ENCODE measurements at regions not wholly inside any gene's neighbourhood (a gene's known extent, or its start where the extent isn't known, plus 50 kb on each side); places are given as distances from the start of the nearest gene placed in this dataset.

DNA sequence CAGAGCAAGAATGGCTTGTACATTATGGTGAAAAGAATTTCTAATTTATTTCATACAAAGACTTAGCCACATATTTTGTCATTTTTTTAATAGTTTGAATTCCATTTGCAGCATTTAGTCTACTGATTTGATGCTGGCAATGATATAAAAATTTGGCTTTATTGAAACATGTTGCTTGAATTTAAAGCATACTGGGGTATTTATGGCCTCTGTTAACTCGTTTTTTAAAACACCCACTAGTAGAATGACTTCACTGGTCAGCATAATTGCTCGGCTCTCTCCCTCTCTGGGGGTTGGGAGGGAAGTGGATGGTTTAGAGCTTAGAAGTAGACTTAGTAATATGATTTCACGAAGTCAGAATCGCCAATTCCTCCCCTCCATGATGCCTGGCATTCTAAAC is 354.9 kb upstream of the HTR2A start:
- no peak for DNase-seq (ENCODE audit: low spot score)

DNA sequence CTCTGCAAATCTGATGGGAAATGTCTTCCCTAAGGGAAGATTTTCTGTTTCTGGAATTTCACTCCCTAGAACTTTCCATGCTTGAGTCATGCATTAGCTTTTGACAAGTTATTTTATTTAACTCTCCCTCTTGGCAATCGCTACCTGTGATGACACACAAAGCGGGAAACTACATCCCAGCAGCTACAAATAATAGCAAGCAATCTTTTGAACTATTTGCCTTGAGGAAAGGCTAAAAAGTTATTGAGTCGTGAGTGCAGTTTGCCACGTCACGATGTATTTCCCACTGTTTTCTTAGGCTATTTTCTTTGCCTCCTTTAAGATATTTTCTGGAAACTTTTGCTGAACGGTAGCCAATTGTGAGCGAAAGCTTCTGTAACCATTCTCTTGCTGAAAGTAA is 353.3 kb upstream of the HTR2A start:
- DNase-seq (ENCODE audit: low spot score) = no peak

DNA sequence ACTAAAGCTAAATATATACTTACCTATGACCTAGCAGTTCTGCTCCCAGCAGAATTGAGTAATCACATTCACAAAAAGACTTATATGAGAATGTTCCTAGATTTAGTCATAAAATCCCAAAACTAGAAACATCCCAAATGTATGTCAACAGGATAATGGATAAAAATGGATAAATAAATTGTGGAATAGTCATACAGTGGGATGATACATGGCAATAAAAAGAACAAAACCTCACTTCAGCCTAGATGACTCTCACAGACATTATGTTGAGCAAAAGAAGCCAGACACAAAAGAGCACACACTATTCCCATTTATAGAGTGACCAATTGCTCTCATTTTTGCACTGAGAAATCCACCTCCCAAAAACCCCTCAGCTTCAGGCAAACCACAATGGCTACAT is 352.4 kb upstream of the HTR2A start:
- DNase-seq (ENCODE audit: low spot score) = no peak

DNA sequence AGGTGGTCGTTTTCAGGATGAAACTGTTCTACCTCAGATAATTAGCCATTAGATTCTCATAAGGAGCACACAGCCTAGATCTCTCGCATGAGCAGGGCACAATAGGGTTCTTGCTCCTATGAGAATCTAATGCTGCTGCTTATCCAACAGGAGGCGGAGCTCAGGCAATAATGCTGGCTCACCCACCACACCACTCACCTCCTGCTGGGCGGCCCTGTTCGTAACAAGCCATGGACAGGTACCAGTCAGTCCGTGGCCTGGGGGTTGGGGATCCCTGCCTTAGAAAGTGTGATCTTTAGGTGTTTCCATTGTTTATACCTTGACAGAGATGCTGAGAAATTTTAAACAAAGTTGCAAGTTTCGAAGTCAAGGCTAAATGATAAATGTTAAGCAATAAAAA is 344.6 kb upstream of the HTR2A start:
- DNase-seq (ENCODE audit: low spot score) = no peak

DNA sequence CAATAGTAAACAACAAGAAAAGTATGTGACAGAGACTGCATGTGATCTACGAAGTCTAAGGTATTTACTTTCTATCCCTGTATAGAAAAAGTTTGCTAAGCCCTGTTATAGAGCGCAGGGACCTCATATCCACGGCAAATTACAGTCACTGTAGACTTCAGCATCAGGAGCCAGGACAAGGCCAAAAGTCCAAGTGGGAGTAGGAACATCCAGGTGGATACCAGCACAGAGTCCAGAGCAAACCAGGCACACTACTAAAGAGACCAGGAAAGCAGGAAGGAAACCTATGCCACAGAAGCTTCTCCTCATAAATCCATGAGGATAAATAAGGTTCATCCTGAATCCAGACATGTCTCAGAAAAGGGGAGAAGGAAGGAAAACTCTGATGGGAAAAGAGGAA is 342.2 kb upstream of the HTR2A start:
- no peak for DNase-seq (ENCODE audit: low spot score)

DNA sequence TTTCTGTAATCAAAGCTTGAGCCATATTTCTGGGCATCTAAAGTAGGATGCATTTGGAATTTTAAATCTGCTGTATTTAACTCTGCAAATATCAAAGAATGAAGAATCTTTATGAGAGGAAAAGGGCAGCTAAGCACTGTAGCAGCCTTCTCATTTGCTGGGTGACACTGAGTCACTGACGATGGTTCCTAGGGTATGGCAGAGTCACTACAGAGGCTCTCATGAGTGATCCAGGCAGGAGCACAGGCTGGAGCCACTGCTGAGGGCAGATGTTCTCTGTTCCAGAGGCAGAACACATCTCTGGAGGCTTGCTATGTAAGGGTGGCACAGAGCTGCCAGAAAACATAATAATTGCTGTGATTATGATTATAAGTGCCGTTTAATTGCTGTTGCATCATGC is 340.7 kb upstream of the HTR2A start:
- no peak for DNase-seq (ENCODE audit: low spot score)

DNA sequence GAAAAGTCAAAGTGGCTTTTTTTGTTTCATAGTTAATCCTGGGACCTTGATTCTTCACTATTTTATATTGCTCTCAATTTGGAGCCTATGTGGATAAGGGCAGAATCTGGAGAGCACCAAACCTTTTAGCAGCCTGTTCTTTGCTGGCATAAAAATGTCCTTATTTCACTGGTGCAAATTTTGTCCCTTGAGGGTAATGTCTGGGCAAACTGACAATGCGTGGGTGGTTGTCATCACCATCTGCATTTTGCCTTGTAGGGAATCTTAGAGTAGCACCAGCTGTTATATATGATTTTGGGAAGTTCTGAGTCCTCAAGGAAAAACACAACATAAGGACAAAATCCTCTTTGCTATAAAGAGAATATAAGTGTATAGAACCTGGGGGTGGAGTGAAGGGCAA is 336.9 kb upstream of the HTR2A start:
- DNase-seq (ENCODE audit: low spot score) = no peak

DNA sequence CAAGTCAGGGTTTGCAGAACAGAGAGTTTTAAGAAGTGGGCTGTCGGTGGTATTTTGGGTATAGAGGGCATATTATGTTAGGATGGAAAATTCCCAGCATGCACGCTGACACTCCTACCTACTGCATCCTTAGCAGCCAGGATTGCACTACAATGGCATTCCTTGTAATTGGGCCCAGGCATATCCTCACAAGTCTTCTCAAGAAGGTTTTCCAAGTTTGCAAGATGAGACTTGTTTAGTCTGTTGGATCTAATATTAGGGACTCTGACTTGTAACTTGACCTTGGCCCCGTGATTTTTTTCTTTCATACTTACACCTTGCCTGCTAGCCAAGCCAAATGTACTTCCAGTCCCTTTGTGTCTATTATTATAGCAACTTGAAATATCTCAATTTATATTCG is 335.7 kb upstream of the HTR2A start:
- no peak for DNase-seq (ENCODE audit: low spot score)

DNA sequence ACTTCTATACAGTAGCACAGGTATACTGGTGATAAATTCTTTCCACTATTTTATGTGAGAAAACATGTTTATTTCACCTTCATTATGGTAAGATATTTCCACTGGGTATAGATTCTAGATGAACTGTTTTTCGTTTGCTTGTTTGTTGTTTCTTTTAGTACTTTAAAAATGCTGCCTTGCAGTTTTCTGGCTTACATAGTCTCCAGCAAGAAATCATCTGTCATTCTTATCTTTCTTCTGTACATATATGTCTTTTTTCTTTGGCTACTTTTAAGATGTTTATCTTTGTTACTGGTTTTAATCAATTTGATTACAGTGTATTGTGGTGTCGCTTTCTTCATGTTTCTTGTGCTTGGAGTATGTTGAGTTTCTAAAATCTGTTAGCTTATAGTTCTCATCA is 333.3 kb upstream of the HTR2A start:
- DNase-seq (ENCODE audit: low spot score) = no peak

DNA sequence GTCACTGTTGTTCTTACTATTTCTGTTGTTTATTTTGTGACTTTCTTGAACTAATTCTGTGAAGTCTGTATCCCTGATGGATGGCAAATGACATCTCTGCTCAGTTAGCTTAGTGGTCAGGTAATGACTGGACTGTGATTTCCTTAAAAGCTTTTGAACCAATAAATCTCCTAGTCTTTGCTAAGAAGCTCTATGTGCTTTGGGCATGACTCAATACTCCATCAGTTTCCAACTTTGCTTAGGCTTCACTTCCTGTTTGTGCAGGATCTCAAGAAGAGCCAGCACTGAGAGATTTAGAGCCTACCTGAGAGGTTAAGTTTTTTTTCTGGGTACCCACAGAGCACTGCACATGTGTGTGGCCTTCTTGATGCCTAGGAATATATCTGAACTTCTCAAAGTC is 329.7 kb upstream of the HTR2A start:
- DNase-seq (ENCODE audit: low spot score) = no peak

DNA sequence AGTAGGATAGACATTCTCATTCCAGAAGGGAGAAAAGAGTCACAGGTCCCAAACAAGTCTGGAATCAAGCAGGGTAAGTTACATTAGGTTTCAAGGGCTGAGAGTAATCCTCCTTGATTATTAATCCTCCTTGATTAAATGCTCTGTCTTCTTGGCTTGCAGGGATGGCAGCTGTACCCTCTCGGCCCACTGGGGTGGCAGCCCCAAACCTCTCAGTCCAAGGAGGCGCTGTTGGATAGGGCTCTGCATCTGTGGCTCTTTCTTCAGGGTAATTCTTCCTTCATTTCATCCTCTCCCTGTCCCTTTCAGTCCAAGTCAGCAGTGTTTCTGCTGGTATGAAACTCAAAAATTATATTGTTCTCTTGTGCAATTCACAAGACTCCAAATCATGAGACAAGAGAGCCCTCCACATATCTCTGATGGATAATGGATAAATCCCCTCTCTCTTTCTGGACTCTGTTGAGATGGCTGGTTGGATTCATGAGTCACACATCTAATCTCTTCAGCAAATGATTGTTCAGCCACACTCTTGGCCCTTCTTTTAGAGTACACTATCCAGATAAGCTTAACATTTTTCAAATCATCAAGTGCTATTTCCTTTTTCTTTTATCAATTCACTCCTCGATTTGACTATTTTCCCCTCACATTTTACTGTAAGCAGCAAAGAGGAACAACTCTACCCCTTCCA is 323.7 kb upstream of the HTR2A start:
- DNase-seq (ENCODE audit: low spot score) = no peak

DNA sequence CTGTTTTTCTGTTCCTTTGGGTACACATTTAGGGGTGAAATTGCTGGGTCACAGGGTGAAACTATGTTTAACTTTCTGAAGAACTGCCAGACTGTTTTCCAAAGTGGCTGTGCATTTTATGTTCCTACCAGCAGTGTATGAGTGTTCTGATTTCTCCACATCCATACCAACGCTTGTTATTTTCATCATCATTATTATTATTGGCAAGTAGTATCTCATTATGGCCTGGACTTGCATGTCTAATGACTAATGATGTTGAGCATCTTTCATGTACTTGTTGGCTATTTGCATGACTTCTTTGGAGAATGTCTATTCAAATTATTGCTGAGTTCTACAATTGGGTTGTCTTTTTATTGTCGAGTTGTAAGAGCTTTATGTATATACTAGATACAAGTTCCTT is 321.8 kb upstream of the HTR2A start:
- DNase-seq (ENCODE audit: low spot score) = no peak

DNA sequence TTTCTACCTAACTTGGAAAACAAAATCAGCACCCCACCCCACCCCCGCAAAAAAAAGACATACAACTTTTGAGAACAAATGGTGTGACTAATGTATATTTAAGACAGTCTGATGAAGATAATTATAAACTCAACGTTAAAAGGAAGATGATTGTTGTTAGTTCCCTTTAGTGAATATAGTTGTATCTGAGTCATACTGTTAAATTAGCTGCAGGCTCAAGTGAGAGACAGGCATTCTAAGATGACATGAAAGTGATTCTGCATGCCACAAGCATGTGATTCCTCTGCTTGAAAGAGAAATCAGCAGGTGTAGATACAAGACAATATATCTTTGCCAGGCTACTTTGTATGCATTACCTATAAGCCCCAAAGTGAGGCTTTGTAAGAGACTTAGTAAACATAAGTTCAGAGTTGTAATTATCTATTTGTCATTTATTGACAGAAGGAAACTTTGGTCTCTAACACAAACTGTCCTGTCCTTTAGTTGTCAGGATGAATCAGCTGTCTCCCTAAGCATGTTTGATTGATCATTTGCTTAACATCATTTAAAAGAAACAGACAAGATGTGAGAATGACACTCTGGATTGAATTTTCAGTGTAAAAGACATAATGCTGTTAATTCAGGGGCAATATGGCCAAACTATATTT is 319.4 kb upstream of the HTR2A start:
- no peak for DNase-seq (ENCODE audit: low spot score)

DNA sequence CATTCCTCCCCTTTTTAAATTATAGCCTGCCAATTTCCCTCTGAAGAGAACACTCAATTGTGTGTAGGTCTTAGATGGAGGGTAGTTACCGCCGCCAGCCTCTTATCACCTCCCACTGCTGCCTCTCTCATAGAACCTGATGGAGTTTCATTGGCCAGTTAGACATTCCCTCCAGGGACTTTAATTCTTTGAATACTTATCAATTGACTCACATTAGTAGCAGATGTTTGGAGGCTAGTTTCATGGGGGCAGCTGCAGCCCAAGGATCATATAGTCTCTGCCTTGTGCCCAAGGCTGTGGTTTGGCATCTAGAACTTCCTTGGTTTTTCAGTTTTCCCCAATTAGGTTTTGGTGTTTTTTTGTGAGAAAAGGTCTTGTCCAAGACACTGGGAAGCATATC is 318.9 kb upstream of the HTR2A start:
- DNase-seq (ENCODE audit: low spot score) = no peak

DNA sequence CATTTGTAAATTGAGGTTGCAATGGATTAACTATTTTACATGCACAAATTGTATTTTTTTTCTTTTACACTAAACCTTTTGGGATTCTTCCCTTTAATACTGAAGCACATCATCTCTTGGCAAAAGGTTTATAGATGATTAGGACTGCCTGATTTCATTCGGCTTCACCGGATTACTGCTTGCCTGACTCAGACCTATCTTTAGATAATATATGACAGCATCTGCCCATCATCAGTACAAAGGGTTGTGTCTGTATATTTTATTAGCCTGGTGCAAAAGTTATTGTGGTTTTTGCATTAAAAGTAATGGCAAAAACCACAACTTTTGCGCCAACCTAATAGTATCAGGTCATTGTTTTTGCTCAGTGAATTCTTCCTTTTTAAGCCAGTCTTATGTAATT is 316.2 kb upstream of the HTR2A start:
- DNase-seq (ENCODE audit: low spot score) = no peak

DNA sequence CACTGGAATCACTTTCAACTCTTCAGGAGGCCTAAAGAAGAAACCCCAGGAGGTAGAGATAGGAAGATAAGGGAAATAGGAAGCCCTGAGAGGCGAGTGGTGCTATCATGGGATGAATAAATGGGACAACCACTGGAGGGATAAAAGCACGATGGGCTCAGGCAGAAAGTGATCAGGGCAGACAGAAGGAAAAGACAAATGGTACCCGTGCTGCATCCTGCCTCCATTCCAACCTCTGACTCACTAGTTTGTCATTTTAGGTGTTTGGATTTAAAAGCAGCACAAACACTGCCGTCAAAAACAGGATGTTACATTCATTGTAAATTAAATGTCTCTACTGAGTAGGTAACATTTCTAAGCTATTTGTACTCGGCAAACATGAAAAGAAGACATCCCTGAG is 314.3 kb upstream of the HTR2A start:
- no peak for DNase-seq (ENCODE audit: low spot score)

DNA sequence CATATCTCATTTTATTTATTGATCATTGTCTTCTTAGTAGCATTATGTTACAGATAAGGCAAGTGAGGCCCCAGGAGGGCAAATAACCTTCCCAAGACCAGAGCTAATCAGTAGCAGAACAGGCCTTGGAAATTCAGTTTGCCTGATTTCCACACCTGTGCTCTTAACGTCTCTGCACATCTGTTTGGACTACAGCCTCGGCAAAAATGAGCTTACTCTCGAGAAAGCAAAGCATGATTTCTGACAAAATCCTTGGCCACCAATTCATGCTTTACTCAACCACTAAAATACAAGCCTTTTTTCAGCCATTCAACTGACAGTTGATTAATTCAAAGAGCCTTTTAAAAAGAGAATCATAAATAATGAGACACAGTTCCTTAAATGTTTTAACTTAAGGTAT is 309.3 kb upstream of the HTR2A start:
- DNase-seq (ENCODE audit: low spot score) = no peak

DNA sequence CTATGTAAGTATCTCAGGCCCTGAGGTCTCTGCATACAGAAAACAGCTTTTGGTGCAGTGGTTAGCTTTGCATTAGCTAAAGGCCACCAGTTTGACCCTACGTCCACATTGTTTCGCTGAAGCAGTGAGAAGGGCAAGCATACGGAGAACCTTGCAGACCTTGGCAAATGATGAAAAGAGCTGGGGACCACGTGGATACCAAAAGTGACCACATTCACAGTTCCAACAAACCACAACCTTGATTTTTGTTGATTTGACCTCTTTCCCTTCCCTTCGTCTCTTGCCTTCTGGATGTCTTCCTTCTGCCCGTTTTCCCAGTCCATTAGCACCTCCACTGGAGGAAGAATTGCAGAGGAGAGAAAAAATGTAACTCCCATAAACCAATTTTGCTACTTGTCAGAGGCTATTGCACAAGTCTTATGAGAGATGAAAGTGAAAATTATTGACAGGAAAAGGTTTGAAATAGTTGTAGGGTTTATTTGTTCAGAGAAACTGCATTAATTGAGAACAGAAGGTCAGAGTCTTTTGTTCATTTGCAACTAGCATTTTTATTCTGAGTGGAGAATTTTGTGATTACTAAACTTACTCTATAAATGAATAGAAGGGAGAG is 293.9 kb upstream of the HTR2A start:
- DNase-seq (ENCODE audit: low spot score) = no peak

DNA sequence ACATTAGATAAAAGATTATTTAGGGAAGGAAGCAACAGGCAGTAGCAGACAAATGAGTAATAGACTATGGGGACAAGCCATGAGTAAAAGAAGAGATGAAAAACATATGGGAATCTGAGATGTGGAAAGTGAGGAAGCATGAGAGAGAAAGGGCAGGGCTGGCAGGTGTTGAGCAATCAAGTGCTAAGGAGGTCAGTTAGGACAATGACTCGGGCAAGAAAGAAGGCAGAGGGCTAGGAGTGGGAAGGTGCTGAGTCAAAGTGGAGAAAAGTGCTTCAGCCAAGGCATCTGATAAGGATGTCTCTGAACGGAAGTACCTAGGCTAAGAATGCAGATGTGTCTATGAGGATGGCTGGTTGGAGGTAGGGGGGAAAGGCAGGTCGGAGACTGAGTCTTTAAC is 291.9 kb upstream of the HTR2A start:
- no peak for DNase-seq (ENCODE audit: low spot score)

DNA sequence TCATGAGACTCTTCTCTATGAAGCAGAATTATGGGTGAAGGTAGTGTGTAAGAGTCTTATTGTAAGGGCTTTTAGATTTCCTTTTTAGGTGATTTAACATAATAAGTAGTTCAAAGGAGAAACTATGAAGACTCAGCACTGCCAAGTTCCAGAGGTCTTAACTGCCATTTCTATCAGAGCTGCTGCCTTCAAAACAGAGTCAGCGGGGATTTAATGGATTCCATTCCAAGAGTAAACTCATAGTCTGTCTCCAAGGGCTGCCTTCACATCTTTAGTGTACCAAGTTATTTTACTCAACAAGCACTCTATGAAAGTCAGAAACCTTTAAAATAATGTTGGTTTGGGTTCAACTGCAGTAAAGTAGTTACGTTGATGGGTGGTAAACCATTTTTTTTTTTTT is 289.6 kb upstream of the HTR2A start:
- DNase-seq (ENCODE audit: low spot score) = no peak

DNA sequence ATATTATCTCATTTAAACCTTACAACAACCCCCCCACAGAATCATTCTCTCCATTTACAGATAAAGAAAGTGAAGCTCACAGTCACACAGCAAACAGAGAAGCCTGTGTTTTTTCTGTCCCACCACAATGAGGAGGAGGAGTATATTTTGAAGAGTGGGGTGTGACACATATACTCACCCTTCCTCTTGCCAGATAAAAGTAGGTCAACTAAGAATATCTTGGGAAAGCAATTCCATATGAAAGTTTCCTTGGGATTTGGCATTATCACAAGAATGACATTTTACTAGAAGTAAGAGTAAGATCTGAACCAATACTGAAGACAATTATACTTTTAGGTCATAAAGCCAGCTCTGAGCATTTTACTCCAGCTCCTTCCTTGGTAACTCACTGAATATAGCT is 287.5 kb upstream of the HTR2A start:
- DNase-seq (ENCODE audit: low spot score) = no peak

DNA sequence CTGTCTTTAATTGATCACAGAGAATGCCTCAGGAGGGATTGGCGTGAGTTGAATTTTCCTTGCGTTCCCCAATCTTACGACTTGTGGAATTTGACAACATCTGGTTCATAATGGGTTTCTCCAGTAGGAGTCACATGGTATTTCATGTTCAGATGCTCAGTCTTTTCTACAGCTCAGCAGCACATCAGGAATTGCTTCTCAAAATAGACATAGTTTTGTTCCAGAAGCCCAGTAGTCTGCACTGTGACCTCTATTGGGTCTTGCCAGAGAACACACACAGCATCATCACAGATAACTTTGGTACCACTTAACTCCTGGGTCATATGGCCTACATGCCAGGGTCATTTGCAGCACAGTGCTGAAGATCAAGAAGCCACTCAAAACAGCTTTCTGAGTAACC is 282.5 kb upstream of the HTR2A start:
- no peak for DNase-seq (ENCODE audit: low spot score)

DNA sequence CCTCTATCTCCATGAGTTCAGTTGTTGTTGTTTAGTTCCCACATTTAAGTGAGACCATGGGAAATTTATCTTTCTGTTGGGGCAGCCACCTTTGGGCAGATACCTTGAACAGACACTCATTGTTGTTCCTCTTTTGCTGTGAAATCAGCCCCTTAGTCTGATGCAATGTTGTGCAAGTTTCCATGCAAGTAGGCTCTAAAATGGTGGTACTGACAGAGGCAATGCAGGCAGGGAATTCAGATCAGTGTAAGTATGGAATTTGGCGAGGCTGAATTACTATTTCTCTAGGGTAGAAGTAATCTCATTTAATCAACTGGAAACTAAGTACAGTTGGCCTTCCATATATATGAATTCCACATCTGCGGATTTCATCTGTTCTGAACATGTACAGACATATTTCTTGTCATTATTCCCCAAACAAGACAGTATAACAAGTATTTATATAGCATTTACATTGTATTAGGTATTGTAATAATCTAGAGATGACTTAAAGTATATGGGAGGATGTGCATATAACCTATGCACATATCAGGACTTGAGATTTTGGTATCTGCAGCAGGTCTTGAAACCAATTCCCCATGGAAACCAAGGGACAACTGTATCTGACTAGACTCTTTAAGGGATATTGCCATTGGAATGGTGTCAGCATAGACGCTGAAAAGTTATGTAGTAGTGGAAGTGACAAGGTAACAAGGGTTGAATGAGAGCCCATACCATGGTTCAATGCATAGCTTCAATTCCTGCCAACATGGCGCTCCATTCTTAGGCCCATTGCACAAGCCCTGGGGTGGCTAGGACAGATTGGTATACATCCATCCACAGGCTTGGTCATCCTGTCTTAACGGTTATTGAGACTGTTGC is 281.5 kb upstream of the HTR2A start:
- DNase-seq (ENCODE audit: low spot score) = no peak

Measured in HuH-7 (cell line).